AG04450 (cell line): ENCODE measurements at regions not wholly inside any gene's neighbourhood (a gene's known extent, or its start where the extent isn't known, plus 50 kb on each side); places are given as distances from the start of the nearest gene placed in this dataset.

Source experiments
- CTCF ChIA-PET: fragments of 300-600, 350-600 bp; formaldehyde crosslinking; extraction: SDS; loops from one replicate; lab custom pipeline; 2022; ENCODE audit warnings: antibody characterized with exemption, inconsistent platforms; lab: Charles Lee
- POLR2A ChIA-PET: fragments of 350-600 bp; formaldehyde crosslinking; extraction: SDS; loops from one replicate; lab custom pipeline; 2021; ENCODE audit warnings: antibody characterized with exemption, inconsistent platforms; lab: Yijun Ruan, JAX
- DNase-seq: peaks from one replicate; pipeline ENCODE4 v3.0.0-alpha.2; 2011; ENCODE audit warnings: low read depth, low spot score
- H3K27ac ChIP-seq: one replicate; pipeline ENCODE4 v1.5.1; 2012; ENCODE audit warnings: low read depth, low read length, control low read depth
- H3K27me3 ChIP-seq: one replicate; pipeline ENCODE4 v1.6.0; 2012; ENCODE audit warnings: low read length; ENCODE audit not compliant: control insufficient read depth, insufficient read depth
- H3K4me3 ChIP-seq: 2 replicates; pipeline ENCODE4 v1.5.1; 2011; ENCODE audit warnings: mild to moderate bottlenecking, low read depth, low read length, control low read depth
- H3K9me3 ChIP-seq: 2 replicates; pipeline ENCODE4 v1.5.1; 2012; ENCODE audit warnings: low read length; ENCODE audit not compliant: control insufficient read depth, insufficient read depth
- CTCF ChIP-seq: IDR thresholded peaks from 2 replicates; pipeline ENCODE4 v1.5.1; 2011; ENCODE audit warnings: low read depth, low read length, control low read depth, inconsistent platforms

DNA sequence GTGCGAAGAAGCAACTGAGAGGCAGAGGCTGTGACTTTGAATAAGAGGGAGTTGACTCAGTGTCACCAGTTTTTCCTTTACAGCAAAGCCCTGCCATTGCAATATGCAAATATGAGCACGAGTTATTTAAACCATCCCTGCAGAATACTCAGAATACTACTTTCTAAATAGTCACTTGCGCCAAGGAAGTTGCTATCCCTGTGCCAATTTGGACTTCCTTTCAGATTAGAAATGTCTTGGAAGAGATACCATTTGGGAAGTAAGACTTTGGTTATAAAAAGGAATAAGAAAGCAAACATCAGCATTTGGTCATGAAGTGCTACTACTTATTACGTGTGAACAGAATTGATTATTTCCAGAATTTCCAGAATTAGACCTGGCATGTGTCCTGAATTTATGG, 151.8 kb upstream of the MYT1L start:
- Histone ChIP-seq H3K27me3 (no peaks in the 10 kb centered on the region), H3K4me3 (no peak overlapping the region), H3K27ac (no peak overlapping the region), H3K9me3 (peaks cover 6% of the 10 kb centered on the region; the same call in 1 of the 2 replicates)
- ChIA-PET CTCF (no interaction called here), POLR2A (no interaction called here)
- TF ChIP-seq CTCF: no peak
- DNase-seq: no peak

DNA sequence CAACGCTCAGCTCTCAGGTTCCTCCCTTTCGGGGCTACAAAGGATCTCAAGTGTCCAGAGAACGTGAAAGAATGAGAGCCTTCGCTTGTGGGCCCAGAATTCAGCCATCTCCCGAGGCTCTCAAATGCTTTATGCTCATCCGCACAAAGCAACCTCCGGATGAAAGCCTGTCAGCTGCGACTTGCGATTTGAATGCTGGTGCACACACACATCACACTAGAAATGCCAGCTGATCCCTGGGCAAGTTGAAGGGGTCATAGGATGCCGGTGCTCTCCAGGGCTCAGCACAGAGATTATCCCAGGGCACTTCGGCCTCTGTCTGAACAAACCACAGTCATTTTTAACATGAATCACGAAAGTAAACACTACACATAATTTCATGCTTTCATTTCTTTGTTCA, 141.8 kb upstream of the MYT1L start:
- Histone ChIP-seq H3K4me3 (no peak overlapping the region), H3K27me3 (no peaks in the 10 kb centered on the region), H3K9me3 (peaks cover 25% of the 10 kb centered on the region), H3K27ac (no peak overlapping the region)
- DNase-seq: no peak
- CTCF ChIA-PET: no interaction called here
- POLR2A ChIA-PET: no interaction called here
- TF ChIP-seq CTCF: no peak

DNA sequence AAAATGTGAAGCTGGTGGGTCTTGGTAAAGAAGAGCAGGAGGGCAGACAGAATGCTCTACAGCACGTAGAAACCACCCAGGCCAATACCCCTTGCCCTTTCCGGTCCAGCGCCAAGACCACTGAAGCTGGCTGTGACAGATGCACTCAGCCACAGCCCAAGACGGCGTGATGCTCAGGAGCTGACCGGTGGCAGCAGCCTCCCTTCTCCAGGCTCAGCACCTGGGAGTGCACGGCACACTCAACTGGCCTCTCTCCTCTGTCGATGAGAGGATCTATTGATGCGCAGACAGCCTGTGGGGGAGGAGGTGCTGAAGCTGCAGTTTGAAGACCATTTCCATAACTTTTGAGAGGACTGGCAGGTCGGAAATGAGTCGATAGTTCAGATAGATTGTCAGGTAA, 141.0 kb upstream of the MYT1L start:
- Histone ChIP-seq H3K27me3 (no peaks in the 10 kb centered on the region), H3K27ac (no peak overlapping the region), H3K4me3 (no peak overlapping the region), H3K9me3 (peaks cover 30% of the 10 kb centered on the region)
- ChIA-PET POLR2A (no interaction called here), CTCF (no interaction called here)
- DNase-seq: no peak
- TF ChIP-seq CTCF: no peak

- CTCF ChIA-PET: interaction anchor here (0.6 kb wide), 1 partner anchor 713 kb away, joined by 3 read pairs; no protein-coding TSS in a partner anchor
- no peaks in the 10 kb centered on the region for H3K27me3 ChIP-seq
- DNase-seq: no peak
- no peak overlapping the region for H3K27ac ChIP-seq
- no peak overlapping the region for H3K4me3 ChIP-seq
- POLR2A ChIA-PET: no interaction called here
- H3K9me3 ChIP-seq: peaks cover 47% of the 10 kb centered on the region
- TF ChIP-seq CTCF: no peak
Observed at GRCh38 chr2:2466534-2466933, 135.5 kb upstream of the MYT1L start.

DNA sequence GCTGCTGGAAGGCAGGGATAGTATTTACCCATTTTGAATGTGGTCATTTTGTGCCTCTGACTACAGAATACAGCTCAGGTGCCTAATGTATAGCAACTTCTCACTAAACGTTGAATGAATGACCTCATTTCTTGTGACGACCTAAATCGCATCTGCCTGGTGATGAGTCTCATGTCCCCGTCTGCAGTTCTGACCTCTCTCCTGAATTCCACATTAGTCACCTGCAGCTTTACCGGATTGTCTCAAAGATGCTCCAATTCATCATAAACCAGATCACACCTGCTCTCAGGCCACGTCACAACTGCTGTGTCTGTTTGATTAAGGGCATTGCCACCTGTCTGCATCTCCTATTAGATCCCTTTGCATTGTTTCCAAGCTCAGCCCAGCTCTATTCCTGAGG, 133.6 kb upstream of the MYT1L start:
- no peak for TF ChIP-seq CTCF
- DNase-seq: no peak
- Histone ChIP-seq H3K9me3 (peaks cover 43% of the 10 kb centered on the region), H3K27me3 (no peaks in the 10 kb centered on the region), H3K27ac (no peak overlapping the region), H3K4me3 (no peak overlapping the region)
- ChIA-PET POLR2A (interaction anchor here (0.6 kb wide), 1 partner anchor 10 kb away, joined by 4 read pairs; no protein-coding TSS in a partner anchor), CTCF (no interaction called here)
